ENCODE measurements at regions not wholly inside any gene's neighbourhood (a gene's known extent, or its start where the extent isn't known, plus 50 kb on each side); places are given as distances from the start of the nearest gene placed in this dataset.

- DNase-seq, result no peak
- Histone ChIP-seq H3K27me3 (ENCODE audit: control insufficient read depth, insufficient read depth, low read length) (no peaks in the 10 kb centered on the region), H3K4me3 (ENCODE audit: low read length in 3 of 3) (no peak overlapping the region), H3K4me1 (ENCODE audit: control insufficient read depth in 2 of 3, insufficient read depth in 2 of 3, low read depth in 1 of 3, low read length in 3 of 3) (no peaks in the 10 kb centered on the region), H3K36me3 (ENCODE audit: control insufficient read depth in 2 of 3, insufficient read depth in 3 of 3, low read length in 3 of 3) (no peaks in the 10 kb centered on the region), H3K27ac (ENCODE audit: low read depth in 2 of 2, low read length in 2 of 2) (no peak overlapping the region), H3K9ac (ENCODE audit: low read length in 3 of 3) (no peak overlapping the region), H3K9me3 (ENCODE audit: control insufficient read depth in 2 of 3, insufficient read depth in 1 of 3, low read length in 3 of 3) (no peaks in the 10 kb centered on the region)
- TF ChIP-seq, protein P1, sequence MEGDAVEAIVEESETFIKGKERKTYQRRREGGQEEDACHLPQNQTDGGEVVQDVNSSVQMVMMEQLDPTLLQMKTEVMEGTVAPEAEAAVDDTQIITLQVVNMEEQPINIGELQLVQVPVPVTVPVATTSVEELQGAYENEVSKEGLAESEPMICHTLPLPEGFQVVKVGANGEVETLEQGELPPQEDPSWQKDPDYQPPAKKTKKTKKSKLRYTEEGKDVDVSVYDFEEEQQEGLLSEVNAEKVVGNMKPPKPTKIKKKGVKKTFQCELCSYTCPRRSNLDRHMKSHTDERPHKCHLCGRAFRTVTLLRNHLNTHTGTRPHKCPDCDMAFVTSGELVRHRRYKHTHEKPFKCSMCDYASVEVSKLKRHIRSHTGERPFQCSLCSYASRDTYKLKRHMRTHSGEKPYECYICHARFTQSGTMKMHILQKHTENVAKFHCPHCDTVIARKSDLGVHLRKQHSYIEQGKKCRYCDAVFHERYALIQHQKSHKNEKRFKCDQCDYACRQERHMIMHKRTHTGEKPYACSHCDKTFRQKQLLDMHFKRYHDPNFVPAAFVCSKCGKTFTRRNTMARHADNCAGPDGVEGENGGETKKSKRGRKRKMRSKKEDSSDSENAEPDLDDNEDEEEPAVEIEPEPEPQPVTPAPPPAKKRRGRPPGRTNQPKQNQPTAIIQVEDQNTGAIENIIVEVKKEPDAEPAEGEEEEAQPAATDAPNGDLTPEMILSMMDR (IDR thresholded peaks at IDR 0.05; ENCODE audit: borderline replicate concordance, extremely low read depth, insufficient read depth), result no peak
- intact Hi-C loops (cut with DNase I), result no loop called here
- no peak for FAIRE-seq
Observed at GRCh38 chr11:104661901-104662300, 236.4 kb downstream of the CASP12 start.

- no peak overlapping the region for H3K4me3 ChIP-seq (ENCODE audit: low read length in 3 of 3)
- H3K27ac ChIP-seq (ENCODE audit: low read depth in 2 of 2, low read length in 2 of 2), result no peak overlapping the region
- intact Hi-C loops (cut with DNase I), result no loop called here
- no peaks in the 10 kb centered on the region for H3K9me3 ChIP-seq (ENCODE audit: control insufficient read depth in 2 of 3, insufficient read depth in 1 of 3, low read length in 3 of 3)
- no peaks in the 10 kb centered on the region for H3K36me3 ChIP-seq (ENCODE audit: control insufficient read depth in 2 of 3, insufficient read depth in 3 of 3, low read length in 3 of 3)
- H3K4me1 ChIP-seq (ENCODE audit: control insufficient read depth in 2 of 3, insufficient read depth in 2 of 3, low read depth in 1 of 3, low read length in 3 of 3), result no peaks in the 10 kb centered on the region
- DNase-seq (no peak), FAIRE-seq (no peak)
- H3K27me3 ChIP-seq (ENCODE audit: control insufficient read depth, insufficient read depth, low read length), result no peaks in the 10 kb centered on the region
- no peak overlapping the region for H3K9ac ChIP-seq (ENCODE audit: low read length in 3 of 3)
- TF ChIP-seq, protein P1 (IDR thresholded peaks at IDR 0.05; ENCODE audit: borderline replicate concordance, extremely low read depth, insufficient read depth), result no peak
Observed at GRCh38 chr11:104661471-104661870, 236.8 kb downstream of the CASP12 start.

GRCh38 chr11:104658177-104658576 is 240.1 kb downstream of the CASP12 start:
- DNase-seq (no peak), FAIRE-seq (no peak)
- Histone ChIP-seq H3K4me3 (ENCODE audit: low read length in 3 of 3) (no peak overlapping the region), H3K9me3 (ENCODE audit: control insufficient read depth in 2 of 3, insufficient read depth in 1 of 3, low read length in 3 of 3) (no peaks in the 10 kb centered on the region), H3K36me3 (ENCODE audit: control insufficient read depth in 2 of 3, insufficient read depth in 3 of 3, low read length in 3 of 3) (no peaks in the 10 kb centered on the region), H3K9ac (ENCODE audit: low read length in 3 of 3) (no peak overlapping the region), H3K27me3 (ENCODE audit: control insufficient read depth, insufficient read depth, low read length) (no peaks in the 10 kb centered on the region), H3K4me1 (ENCODE audit: control insufficient read depth in 2 of 3, insufficient read depth in 2 of 3, low read depth in 1 of 3, low read length in 3 of 3) (no peaks in the 10 kb centered on the region), H3K27ac (ENCODE audit: low read depth in 2 of 2, low read length in 2 of 2) (no peak overlapping the region)
- TF ChIP-seq, protein P1 (IDR thresholded peaks at IDR 0.05; ENCODE audit: borderline replicate concordance, extremely low read depth, insufficient read depth), result no peak
- intact Hi-C loops (cut with DNase I), result no loop called here

- no peaks in the 10 kb centered on the region for H3K4me1 ChIP-seq (ENCODE audit: control insufficient read depth in 2 of 3, insufficient read depth in 2 of 3, low read depth in 1 of 3, low read length in 3 of 3)
- H3K4me3 ChIP-seq (ENCODE audit: low read length in 3 of 3), result no peak overlapping the region
- H3K36me3 ChIP-seq (ENCODE audit: control insufficient read depth in 2 of 3, insufficient read depth in 3 of 3, low read length in 3 of 3), result no peaks in the 10 kb centered on the region
- H3K27me3 ChIP-seq (ENCODE audit: control insufficient read depth, insufficient read depth, low read length), result no peaks in the 10 kb centered on the region
- H3K9me3 ChIP-seq (ENCODE audit: control insufficient read depth in 2 of 3, insufficient read depth in 1 of 3, low read length in 3 of 3), result no peaks in the 10 kb centered on the region
- H3K9ac ChIP-seq (ENCODE audit: low read length in 3 of 3), result no peak overlapping the region
- TF ChIP-seq, protein P1 (IDR thresholded peaks at IDR 0.05; ENCODE audit: borderline replicate concordance, extremely low read depth, insufficient read depth), result no peak
- no peak overlapping the region for H3K27ac ChIP-seq (ENCODE audit: low read depth in 2 of 2, low read length in 2 of 2)
- FAIRE-seq (no peak), DNase-seq (no peak)
- intact Hi-C loops (cut with DNase I), result no loop called here
Observed at GRCh38 chr11:104657083-104657482, 241.2 kb downstream of the CASP12 start.

All from kidney (tissue), 13 donors.